Astrocyte (in vitro differentiated cells and primary cell): ENCODE measurements at regions not wholly inside any gene's neighbourhood (a gene's known extent, or its start where the extent isn't known, plus 50 kb on each side); places are given as distances from the start of the nearest gene placed in this dataset.

ENCODE experiments used
- CTCF ChIP-seq: IDR thresholded peaks from 2 replicates; pipeline ENCODE4 v1.5.1; 2011; ENCODE audit warnings: low read depth, mild to moderate bottlenecking, inconsistent platforms, low read length, moderate library complexity; ENCODE audit not compliant: insufficient read depth
- EZH2 ChIP-seq: IDR thresholded peaks from 2 replicates; pipeline ENCODE4 v1.6.1; 2012; ENCODE audit warnings: mild to moderate bottlenecking, low read length, inconsistent platforms; ENCODE audit not compliant: insufficient read depth

GRCh38 chr3:163213838-163214237, 1717.2 kb downstream of the OTOL1 start:
- no peak for TF ChIP-seq CTCF
- no peak for TF ChIP-seq EZH2
